HG03520 (cell line): ENCODE measurements at regions not wholly inside any gene's neighbourhood (a gene's known extent, or its start where the extent isn't known, plus 50 kb on each side); places are given as distances from the start of the nearest gene placed in this dataset.
"Not testable (repeated sequence)": the region's sequence is repeated elsewhere in the genome, so short reads cannot be mapped to it uniquely, and the experiment has no call there.

ENCODE experiments used
- ATAC-seq: cut with Tn5 transposase; IDR thresholded peaks from one replicate; pipeline ENCODE4 v1.9.1; 2021; ENCODE audit warnings: mild to moderate bottlenecking, moderate library complexity; ENCODE audit not compliant: unreplicated experiment

- no peak for ATAC-seq
Measured at GRCh38 chr3:103829723-103830326, 1395.0 kb downstream of the ZPLD1 start.

GRCh38 chr3:103847081-103848062 lies 1412.6 kb downstream of the ZPLD1 start:
- ATAC-seq, result no peak

GRCh38 chr3:103851793-103852192 lies 1417.0 kb downstream of the ZPLD1 start:
- ATAC-seq, result no peak

GRCh38 chr3:103862415-103862814 lies 1427.6 kb downstream of the ZPLD1 start:
- no peak for ATAC-seq

GRCh38 chr3:103863381-103863780 lies 1428.6 kb downstream of the ZPLD1 start:
- no peak for ATAC-seq

- no peak for ATAC-seq
Measured at GRCh38 chr3:103866113-103866512, 1431.3 kb downstream of the ZPLD1 start.

- no peak for ATAC-seq
Measured at GRCh38 chr3:103873021-103873420, 1438.2 kb downstream of the ZPLD1 start.

GRCh38 chr3:103873897-103874545 lies 1439.2 kb downstream of the ZPLD1 start:
- no peak for ATAC-seq

GRCh38 chr3:103881809-103882208 lies 1447.0 kb downstream of the ZPLD1 start:
- ATAC-seq, result not testable (repeated sequence)

GRCh38 chr3:103889675-103890074 lies 1454.9 kb downstream of the ZPLD1 start:
- ATAC-seq, result no peak

- no peak for ATAC-seq
Measured at GRCh38 chr3:103894162-103894822, 1459.5 kb downstream of the ZPLD1 start.

- no peak for ATAC-seq
Measured at GRCh38 chr3:103899328-103899727, 1464.5 kb downstream of the ZPLD1 start.

- ATAC-seq, result no peak
Measured at GRCh38 chr3:103904991-103905390, 1461.7 kb upstream of the ALCAM start.

- ATAC-seq, result no peak
Measured at GRCh38 chr3:103906304-103906703, 1460.4 kb upstream of the ALCAM start.

- ATAC-seq, result no peak
Measured at GRCh38 chr3:103906808-103907207, 1459.9 kb upstream of the ALCAM start.

- no peak for ATAC-seq
Measured at GRCh38 chr3:103907567-103907966, 1459.1 kb upstream of the ALCAM start.

GRCh38 chr3:103909395-103909794 lies 1457.3 kb upstream of the ALCAM start:
- ATAC-seq, result no peak

GRCh38 chr3:103918336-103918735 lies 1448.4 kb upstream of the ALCAM start:
- ATAC-seq, result no peak

GRCh38 chr3:103919327-103919726 lies 1447.4 kb upstream of the ALCAM start:
- no peak for ATAC-seq

GRCh38 chr3:103923907-103924306 lies 1442.8 kb upstream of the ALCAM start:
- ATAC-seq, result no peak

GRCh38 chr3:103924544-103924943 lies 1442.2 kb upstream of the ALCAM start:
- ATAC-seq, result no peak
